Stimulated activated CD8-positive, alpha-beta memory T cell treated with anti-CD3 and anti-CD28 coated beads, Interleukin-15, amount 100 ng/mL, for 4 hours (primary cell): ENCODE measurements at regions not wholly inside any gene's neighbourhood (a gene's known extent, or its start where the extent isn't known, plus 50 kb on each side); places are given as distances from the start of the nearest gene placed in this dataset.
"Not testable (repeated sequence)": the region's sequence is repeated elsewhere in the genome, so short reads cannot be mapped to it uniquely, and the experiment has no call there.

Experiments used
- DNase-seq, 2 donors: peaks; one replicate each; pipeline ENCODE4 v3.0.0-alpha.2; 2020; ENCODE audit warnings: low read depth in 2 of 2

GRCh38 chr5:87138091-87138805, 129.4 kb upstream of the RASA1 start:
- no peak for DNase-seq

- DNase-seq, result no peak
Observed at GRCh38 chr5:87139795-87140194, 127.9 kb upstream of the RASA1 start.

- no peak for DNase-seq
Observed at GRCh38 chr5:87141544-87141943, 126.1 kb upstream of the RASA1 start.

- not testable (repeated sequence) for DNase-seq
Observed at GRCh38 chr5:87145853-87146252, 121.8 kb upstream of the RASA1 start.

GRCh38 chr5:87147441-87147840, 120.2 kb upstream of the RASA1 start:
- DNase-seq, result no peak

- DNase-seq, result no peak
Observed at GRCh38 chr5:87150630-87151029, 117.1 kb upstream of the RASA1 start.

- DNase-seq, result no peak
Observed at GRCh38 chr5:87151547-87151946, 116.1 kb upstream of the RASA1 start.

- DNase-seq, result no peak
Observed at GRCh38 chr5:87152886-87153285, 114.8 kb upstream of the RASA1 start.

- no peak for DNase-seq
Observed at GRCh38 chr5:87154191-87154590, 113.5 kb upstream of the RASA1 start.

- no peak for DNase-seq
Observed at GRCh38 chr5:87155106-87155505, 112.6 kb upstream of the RASA1 start.

- DNase-seq, result no peak
Observed at GRCh38 chr5:87156631-87157030, 111.1 kb upstream of the RASA1 start.

GRCh38 chr5:87164409-87164808, 103.3 kb upstream of the RASA1 start:
- DNase-seq, result no peak

- DNase-seq, result no peak
Observed at GRCh38 chr5:87169300-87169991, 98.2 kb upstream of the RASA1 start.

GRCh38 chr5:87170799-87171198, 96.9 kb upstream of the RASA1 start:
- DNase-seq, result no peak

- DNase-seq, result no peak
Observed at GRCh38 chr5:87182649-87183048, 85.0 kb upstream of the RASA1 start.

- no peak for DNase-seq
Observed at GRCh38 chr5:87183896-87184295, 83.8 kb upstream of the RASA1 start.

- DNase-seq, result no peak
Observed at GRCh38 chr5:87184605-87185004, 83.1 kb upstream of the RASA1 start.

GRCh38 chr5:87185838-87186237, 81.8 kb upstream of the RASA1 start:
- DNase-seq, result no peak

- DNase-seq, result no peak
Observed at GRCh38 chr5:87188391-87188790, 79.3 kb upstream of the RASA1 start.

- no peak for DNase-seq
Observed at GRCh38 chr5:87190041-87190440, 77.6 kb upstream of the RASA1 start.

- DNase-seq, result no peak
Observed at GRCh38 chr5:87190687-87191086, 77.0 kb upstream of the RASA1 start.

- no peak for DNase-seq
Observed at GRCh38 chr5:87191645-87192044, 76.0 kb upstream of the RASA1 start.

- DNase-seq, result no peak
Observed at GRCh38 chr5:87195104-87195591, 72.5 kb upstream of the RASA1 start.
